HepG2 (cell line): ENCODE measurements at regions not wholly inside any gene's neighbourhood (a gene's known extent, or its start where the extent isn't known, plus 50 kb on each side); places are given as distances from the start of the nearest gene placed in this dataset.

ENCODE experiments used
- ATAC-seq: fragments of 200-7000 bp; cut with Tn5 transposase; 3 replicates; pipeline ENCODE4 v1.9.1; 2020; ENCODE audit warnings: mild to moderate bottlenecking, moderate library complexity
- BruUV-seq: library from RNA; stranded (reverse); fragments of 400-500 nt; replicated peaks from 2 replicates; lab custom pipeline; 2021; lab: Mats Ljungman, UMichigan
- CTCF ChIA-PET: fragments of 300-600 bp; formaldehyde crosslinking; extraction: SDS; loops from one replicate; lab custom pipeline; 2021; ENCODE audit warnings: low total read pairs, inconsistent platforms, low intra/inter-chr PET ratio; lab: Yijun Ruan, JAX
- POLR2A ChIA-PET: fragments of 350-600 bp; sonication (Branson Sonifier 250); formaldehyde crosslinking; loops from one replicate; lab custom pipeline; 2020; ENCODE audit warnings: antibody characterized with exemption, inconsistent platforms; lab: Yijun Ruan, JAX
- DNase-seq: peaks from one replicate; pipeline ENCODE4 v3.0.0-alpha.2; 2015; ENCODE audit warnings: low spot score
- FAIRE-seq: peaks from 3 replicates; lab custom pipeline; 2011; peaks lifted over from hg19 to GRCh38; lab: Jason Lieb, UNC
- H2AFZ ChIP-seq: one replicate; pipeline ENCODE4 v1.6.1; 2011; ENCODE audit warnings: low read length, inconsistent platforms
- H3K27ac ChIP-seq: fragments of 300-600 bp; 3 replicates; pipeline ENCODE4 v1.8.0; 2011; ENCODE audit warnings: mixed run types, mild to moderate bottlenecking, mixed read lengths, low read length, inconsistent platforms; ENCODE audit not compliant: insufficient read depth; ENCODE audit errors: extremely low read length
- H3K27me3 ChIP-seq, 2 experiments: fragments of 200-600 bp in 1 of 2; 2 replicates in 1 of 2; 3 replicates in 1 of 2; pipeline versions ENCODE4 v1.6.0 to v1.8.0; 2011; ENCODE audit warnings: low read length in 2 of 2, mild to moderate bottlenecking in 2 of 2, moderate library complexity in 2 of 2, inconsistent platforms in 1 of 2; ENCODE audit not compliant: insufficient read depth in 2 of 2, control insufficient read depth in 1 of 2
- H3K36me3 ChIP-seq, 2 experiments: fragments of 200-600 bp in 1 of 2; replicated peaks in 1 of 2; 2 replicates in 1 of 2; 3 replicates in 1 of 2; pipeline versions ENCODE4 v1.5.1 to v1.8.0; 2011; ENCODE audit warnings: low read length in 2 of 2, inconsistent platforms in 1 of 2; ENCODE audit not compliant: insufficient read depth in 2 of 2, control insufficient read depth in 1 of 2
- H3K4me1 ChIP-seq: 2 replicates; pipeline ENCODE4 v1.5.1; 2012; ENCODE audit warnings: low read length, inconsistent platforms; ENCODE audit not compliant: insufficient read depth
- H3K4me2 ChIP-seq: 2 replicates; pipeline ENCODE4 v1.6.0; 2011; ENCODE audit warnings: low read depth, low read length, inconsistent platforms
- H3K4me3 ChIP-seq, 3 experiments: fragments of 200-600 bp in 1 of 3; sonication (generic), shearing (Covaris generic) in 1 of 3; replicated peaks in 1 of 3; 2 replicates each; pipeline ENCODE4 v1.5.1; 2011 to 2016; ENCODE audit warnings: low read length in 3 of 3, inconsistent platforms in 2 of 3, low read depth in 2 of 3, mild to moderate bottlenecking in 2 of 3, control low read depth in 1 of 3, mixed read lengths in 1 of 3; ENCODE audit not compliant: insufficient read depth in 1 of 3
- H3K79me2 ChIP-seq: one replicate; pipeline ENCODE4 v1.6.1; 2011; ENCODE audit warnings: low read length, inconsistent platforms; ENCODE audit not compliant: insufficient read depth
- H3K9ac ChIP-seq: 2 replicates; pipeline ENCODE4 v1.6.0; 2011; ENCODE audit warnings: mild to moderate bottlenecking, low read depth, low read length, inconsistent platforms; ENCODE audit not compliant: insufficient read depth
- H3K9me3 ChIP-seq: 2 replicates; pipeline ENCODE4 v1.5.1; 2012; ENCODE audit warnings: mild to moderate bottlenecking, low read length
- H4K20me1 ChIP-seq: 2 replicates; pipeline ENCODE4 v1.6.0; 2011; ENCODE audit warnings: inconsistent platforms, mild to moderate bottlenecking, low read length, moderate library complexity; ENCODE audit not compliant: insufficient read depth
- BHLHE40 ChIP-seq: IDR thresholded peaks from 2 replicates; pipeline ENCODE4 v1.6.1; 2011; ENCODE audit warnings: low read length, improper control_type of control experiment
- ELF3 ChIP-seq: IDR thresholded peaks from 2 replicates; pipeline ENCODE4 v1.6.1; 2016; ENCODE audit warnings: missing genetic modification reagents, missing compliant biosample characterization
- RFXANK ChIP-seq: IDR thresholded peaks from 2 replicates; pipeline ENCODE4 v1.6.1; 2016
- WGBS: methylation state at CpG from one replicate; pipeline ENCODE4 v1.1.6; 2017; ENCODE audit warnings: low lambda C conversion rate; 5-methylcytosine and 5-hydroxymethylcytosine counted together
- in situ Hi-C: cut with HindIII; loops from 2 replicates; pipeline ENCODE4 v1.10.0; 2017; ENCODE audit warnings: low pct_unique_long_range_greater_than_20kb; ENCODE audit not compliant: extremely low pct_ligation_motif_present
- intact Hi-C: fragments of 100-400 bp; cut with micrococcal nuclease; formaldehyde crosslinking; loops from one replicate; pipeline ENCODE4 v1.10.0; 2022; ENCODE audit not compliant: unreplicated experiment
- TF ChIP-seq, protein P1 (sequence below), 2 experiments: sonication (generic) in 1 of 2; formaldehyde crosslinking in 1 of 2; IDR thresholded peaks; 2 replicates each; pipeline versions ENCODE4 v1.6.1 to v1.9.0; 2014 to 2022; ENCODE audit warnings: antibody characterized with exemption in 1 of 2, borderline replicate concordance in 1 of 2, inconsistent platforms in 1 of 2, low read depth in 1 of 2, missing genetic modification reagents in 1 of 2
- TF ChIP-seq, protein P2 (sequence below), 2 experiments: IDR thresholded peaks; 2 replicates each; pipeline ENCODE4 v1.6.1; 2011 to 2012; ENCODE audit warnings: low read length in 2 of 2, borderline replicate concordance in 1 of 2, low read depth in 1 of 2, mild to moderate bottlenecking in 1 of 2, moderate library complexity in 1 of 2

DNA sequence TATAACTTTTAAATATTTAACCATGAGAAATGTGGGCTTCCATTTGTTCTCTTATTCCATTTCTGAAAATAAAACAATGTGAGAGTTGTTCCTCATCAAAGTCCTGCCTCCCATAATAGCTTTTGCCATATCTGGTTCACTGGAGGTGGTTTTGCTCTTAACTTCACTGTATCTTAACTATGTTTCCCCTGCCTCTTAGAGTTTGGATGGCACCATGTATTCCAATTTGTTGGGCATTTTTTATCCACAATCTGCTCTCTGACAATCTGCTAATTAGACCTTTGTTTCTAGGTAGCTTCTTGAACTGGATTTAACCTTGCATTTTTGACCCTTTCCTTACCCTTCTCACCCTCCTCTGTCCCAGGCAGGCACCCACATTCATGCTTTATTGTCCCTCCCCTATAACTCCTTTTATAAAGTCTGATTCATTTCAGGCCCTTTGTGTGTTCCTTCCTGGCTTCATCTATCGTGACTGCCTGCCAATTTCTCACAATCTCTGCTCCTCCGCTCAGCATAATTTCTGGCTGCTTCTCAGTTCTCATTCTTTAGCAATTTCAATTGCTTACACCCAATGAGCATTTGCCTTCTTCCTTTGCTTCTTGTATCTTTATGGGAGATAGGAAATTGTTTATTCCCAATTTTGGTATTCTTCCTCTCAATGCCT is 144.2 kb upstream of the ARHGEF26 start (continued):
- TF ChIP-seq, protein P1, sequence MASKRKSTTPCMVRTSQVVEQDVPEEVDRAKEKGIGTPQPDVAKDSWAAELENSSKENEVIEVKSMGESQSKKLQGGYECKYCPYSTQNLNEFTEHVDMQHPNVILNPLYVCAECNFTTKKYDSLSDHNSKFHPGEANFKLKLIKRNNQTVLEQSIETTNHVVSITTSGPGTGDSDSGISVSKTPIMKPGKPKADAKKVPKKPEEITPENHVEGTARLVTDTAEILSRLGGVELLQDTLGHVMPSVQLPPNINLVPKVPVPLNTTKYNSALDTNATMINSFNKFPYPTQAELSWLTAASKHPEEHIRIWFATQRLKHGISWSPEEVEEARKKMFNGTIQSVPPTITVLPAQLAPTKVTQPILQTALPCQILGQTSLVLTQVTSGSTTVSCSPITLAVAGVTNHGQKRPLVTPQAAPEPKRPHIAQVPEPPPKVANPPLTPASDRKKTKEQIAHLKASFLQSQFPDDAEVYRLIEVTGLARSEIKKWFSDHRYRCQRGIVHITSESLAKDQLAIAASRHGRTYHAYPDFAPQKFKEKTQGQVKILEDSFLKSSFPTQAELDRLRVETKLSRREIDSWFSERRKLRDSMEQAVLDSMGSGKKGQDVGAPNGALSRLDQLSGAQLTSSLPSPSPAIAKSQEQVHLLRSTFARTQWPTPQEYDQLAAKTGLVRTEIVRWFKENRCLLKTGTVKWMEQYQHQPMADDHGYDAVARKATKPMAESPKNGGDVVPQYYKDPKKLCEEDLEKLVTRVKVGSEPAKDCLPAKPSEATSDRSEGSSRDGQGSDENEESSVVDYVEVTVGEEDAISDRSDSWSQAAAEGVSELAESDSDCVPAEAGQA (IDR thresholded peaks at IDR 0.05; ENCODE audit: low read depth), result no peak
- TF ChIP-seq, protein P1 (CRISPR knock-in tag; IDR thresholded peaks at IDR 0.05; ENCODE audit: borderline replicate concordance), result no peak

DNA sequence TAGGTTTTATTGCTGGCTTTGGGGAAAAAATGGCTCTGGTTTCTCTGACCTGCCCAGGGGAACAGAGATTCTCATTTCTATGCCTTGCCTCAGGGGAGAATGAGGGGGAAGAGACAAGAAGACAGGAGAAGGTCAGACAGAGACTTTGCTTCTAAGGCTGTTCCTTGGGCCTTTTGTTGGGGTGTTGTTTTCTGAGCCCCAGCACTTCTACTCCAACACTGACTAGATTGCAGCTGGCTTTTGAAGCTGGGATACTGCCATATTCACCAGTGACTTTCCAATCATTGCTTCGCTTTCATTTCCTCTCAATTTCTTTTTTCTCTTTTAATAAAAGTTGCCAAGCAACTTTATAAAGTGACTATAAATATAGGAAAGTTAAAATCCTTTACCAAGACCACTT is 143.2 kb upstream of the ARHGEF26 start:
- no peaks in the 10 kb centered on the region for H4K20me1 ChIP-seq
- H3K4me2 ChIP-seq, result no peak overlapping the region
- 0% methylated on average over 1 of the region's 1 CpG for WGBS
- 0 out of 2 replicates have a peak, but pooled peaks cover 9% of the 10 kb centered on the region for H3K4me1 ChIP-seq
- H2AFZ ChIP-seq, result no peak overlapping the region
- H3K9me3 ChIP-seq, result no peaks in the 10 kb centered on the region
- CTCF ChIA-PET, result interaction anchor here (0.6 kb wide), 1 partner anchor 209 kb away, joined by 3 read pairs; no protein-coding TSS in a partner anchor
- no peak overlapping the region for H3K4me3 ChIP-seq
- in situ Hi-C loops (no loop called here), intact Hi-C loops (no loop called here)
- ATAC-seq (no peak), DNase-seq (no peak), FAIRE-seq (no peak)
- H3K36me3 ChIP-seq, result no peaks in the 10 kb centered on the region
- TF ChIP-seq RFXANK (CRISPR knock-in tag) (no peak), BHLHE40 (no peak), ELF3 (CRISPR knock-in tag) (no peak)
- TF ChIP-seq, protein P2, sequence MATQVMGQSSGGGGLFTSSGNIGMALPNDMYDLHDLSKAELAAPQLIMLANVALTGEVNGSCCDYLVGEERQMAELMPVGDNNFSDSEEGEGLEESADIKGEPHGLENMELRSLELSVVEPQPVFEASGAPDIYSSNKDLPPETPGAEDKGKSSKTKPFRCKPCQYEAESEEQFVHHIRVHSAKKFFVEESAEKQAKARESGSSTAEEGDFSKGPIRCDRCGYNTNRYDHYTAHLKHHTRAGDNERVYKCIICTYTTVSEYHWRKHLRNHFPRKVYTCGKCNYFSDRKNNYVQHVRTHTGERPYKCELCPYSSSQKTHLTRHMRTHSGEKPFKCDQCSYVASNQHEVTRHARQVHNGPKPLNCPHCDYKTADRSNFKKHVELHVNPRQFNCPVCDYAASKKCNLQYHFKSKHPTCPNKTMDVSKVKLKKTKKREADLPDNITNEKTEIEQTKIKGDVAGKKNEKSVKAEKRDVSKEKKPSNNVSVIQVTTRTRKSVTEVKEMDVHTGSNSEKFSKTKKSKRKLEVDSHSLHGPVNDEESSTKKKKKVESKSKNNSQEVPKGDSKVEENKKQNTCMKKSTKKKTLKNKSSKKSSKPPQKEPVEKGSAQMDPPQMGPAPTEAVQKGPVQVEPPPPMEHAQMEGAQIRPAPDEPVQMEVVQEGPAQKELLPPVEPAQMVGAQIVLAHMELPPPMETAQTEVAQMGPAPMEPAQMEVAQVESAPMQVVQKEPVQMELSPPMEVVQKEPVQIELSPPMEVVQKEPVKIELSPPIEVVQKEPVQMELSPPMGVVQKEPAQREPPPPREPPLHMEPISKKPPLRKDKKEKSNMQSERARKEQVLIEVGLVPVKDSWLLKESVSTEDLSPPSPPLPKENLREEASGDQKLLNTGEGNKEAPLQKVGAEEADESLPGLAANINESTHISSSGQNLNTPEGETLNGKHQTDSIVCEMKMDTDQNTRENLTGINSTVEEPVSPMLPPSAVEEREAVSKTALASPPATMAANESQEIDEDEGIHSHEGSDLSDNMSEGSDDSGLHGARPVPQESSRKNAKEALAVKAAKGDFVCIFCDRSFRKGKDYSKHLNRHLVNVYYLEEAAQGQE (IDR thresholded peaks at IDR 0.05; ENCODE audit: borderline replicate concordance in 1 of 2, low read depth in 1 of 2, low read length in 2 of 2), result no peak
- no peaks in the 10 kb centered on the region for H3K79me2 ChIP-seq
- POLR2A ChIA-PET, result no interaction called here
- BruUV-seq, result no TSS peak
- no peaks in the 10 kb centered on the region for H3K27me3 ChIP-seq
- H3K27ac ChIP-seq, result no peak overlapping the region
- no peak overlapping the region for H3K9ac ChIP-seq
